ENCODE measurements at regions not wholly inside any gene's neighbourhood (a gene's known extent, or its start where the extent isn't known, plus 50 kb on each side); places are given as distances from the start of the nearest gene placed in this dataset.
A peak's percentile ranks its signal among the peaks of the same experiment; 100 is the strongest.
"Not testable (repeated sequence)": the region's sequence is repeated elsewhere in the genome, so short reads cannot be mapped to it uniquely, and the experiment has no call there.

DNA sequence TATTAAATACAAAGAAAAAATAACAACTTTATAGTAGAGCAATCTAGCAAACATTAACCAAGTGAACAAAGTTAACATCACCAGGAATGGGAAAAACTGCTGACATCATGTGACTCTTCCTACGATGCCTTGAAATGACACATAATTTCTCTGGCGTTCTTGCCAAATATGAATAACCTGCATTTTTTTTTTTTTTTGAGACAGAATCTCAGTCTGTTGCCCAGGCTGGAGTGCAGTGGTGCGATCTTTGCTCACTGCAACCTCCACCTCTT lies 126.5 kb upstream of the VKORC1L1 start:
- in situ Hi-C loops (cut with MboI; ENCODE audit: low sequenced_read_pairs in 4 of 4) (loop anchor here in 3 of 4 donors (25.0 kb wide), 1 partner anchor 241 kb away; the partner anchor contains the start of gene GUSB (in 3 of the 3)), intact Hi-C loops (cut with DNase I; ENCODE audit: low total_unique reads) (no loop called here)
- no peak for DNase-seq
- no peak for ATAC-seq
- H3K36me3 ChIP-seq, result no peaks in the 10 kb centered on the region
- no peak overlapping the region for H3K4me3 ChIP-seq
- no peaks in the 10 kb centered on the region for H3K27me3 ChIP-seq
- H3K4me1 ChIP-seq, result peaks cover 7 to 9% of the 10 kb centered on the region in 2 donors
- no peak overlapping the region for H3K27ac ChIP-seq
- TF ChIP-seq CTCF (IDR thresholded peaks at IDR 0.05 in 4 of 5, conservative IDR thresholded peaks at IDR 0.05 in 1 of 5) (no peak), POLR2A (IDR thresholded peaks at IDR 0.05) (no peak)
- no peaks in the 10 kb centered on the region for H3K9me3 ChIP-seq

- TF ChIP-seq CTCF (IDR thresholded peaks at IDR 0.05 in 4 of 5, conservative IDR thresholded peaks at IDR 0.05 in 1 of 5) (no peak), POLR2A (IDR thresholded peaks at IDR 0.05) (no peak)
- no peak overlapping the region for H3K27ac ChIP-seq
- in situ Hi-C loops (cut with MboI; ENCODE audit: low sequenced_read_pairs in 4 of 4), result loop anchor here in 3 of 4 donors (25.0 kb wide), 1 partner anchor 238 kb away; the partner anchor contains the start of gene GUSB (in 3 of the 3)
- H3K4me1 ChIP-seq, result peaks cover 12 to 13% of the 10 kb centered on the region in 2 donors
- no peaks in the 10 kb centered on the region for H3K27me3 ChIP-seq
- ATAC-seq (no peak), DNase-seq (no peak)
- H3K36me3 ChIP-seq, result peaks cover 0 to 10% of the 10 kb centered on the region in 2 donors
- intact Hi-C loops (cut with DNase I; ENCODE audit: low total_unique reads), result no loop called here
- H3K9me3 ChIP-seq, result no peaks in the 10 kb centered on the region
- no peak overlapping the region for H3K4me3 ChIP-seq
These were observed 123.8 kb upstream of the VKORC1L1 start for GRCh38 chr7:65749039-65749438.

DNA sequence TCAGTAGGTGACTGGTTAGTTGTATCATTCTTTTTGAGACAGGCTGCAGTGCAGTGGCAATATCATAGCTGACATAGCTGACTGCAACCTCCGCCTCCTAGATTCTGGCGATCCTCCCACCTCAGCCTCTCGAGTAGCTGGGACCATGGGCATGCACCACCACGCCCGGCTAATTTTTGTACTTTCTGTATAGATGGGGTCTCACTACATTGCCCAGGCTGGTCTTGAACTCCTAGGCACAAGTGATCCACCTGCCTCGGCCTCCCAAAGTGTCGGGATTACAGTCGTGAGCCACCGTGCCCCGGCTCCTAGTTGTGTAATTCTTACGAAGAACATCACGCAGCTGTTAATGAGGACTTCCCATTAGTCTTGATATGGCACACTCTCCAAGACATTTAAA lies 123.4 kb upstream of the VKORC1L1 start:
- intact Hi-C loops (cut with DNase I; ENCODE audit: low total_unique reads) (no loop called here), in situ Hi-C loops (cut with MboI; ENCODE audit: low sequenced_read_pairs in 4 of 4) (loop anchor here in 3 of 4 donors (25.0 kb wide), 1 partner anchor 238 kb away; the partner anchor contains the start of gene GUSB (in 3 of the 3))
- DNase-seq, result no peak
- H3K27ac ChIP-seq, result no peak overlapping the region
- H3K9me3 ChIP-seq, result no peaks in the 10 kb centered on the region
- peaks cover 0 to 11% of the 10 kb centered on the region in 2 donors for H3K36me3 ChIP-seq
- H3K4me3 ChIP-seq, result no peak overlapping the region
- no peak for TF ChIP-seq CTCF (IDR thresholded peaks at IDR 0.05 in 4 of 5, conservative IDR thresholded peaks at IDR 0.05 in 1 of 5)
- TF ChIP-seq POLR2A (IDR thresholded peaks at IDR 0.05), result no peak
- ATAC-seq, result no peak
- no peaks in the 10 kb centered on the region for H3K27me3 ChIP-seq
- peaks cover 12 to 13% of the 10 kb centered on the region in 2 donors for H3K4me1 ChIP-seq

GRCh38 chr7:65750511-65751344 lies 122.1 kb upstream of the VKORC1L1 start:
- Histone ChIP-seq H3K36me3 (peaks cover 0 to 16% of the 10 kb centered on the region in 2 donors), H3K27me3 (no peaks in the 10 kb centered on the region), H3K27ac (peak overlapping the region; percentile 80 to 86 (median 82)), H3K4me3 (peak overlapping the region; percentile 94 to 98 (median 96)), H3K4me1 (peaks cover 12 to 13% of the 10 kb centered on the region in 2 donors), H3K9me3 (no peaks in the 10 kb centered on the region)
- ATAC-seq (peak; percentile 93 to 95), DNase-seq (peak; percentile 78 to 81)
- intact Hi-C loops (cut with DNase I; ENCODE audit: low total_unique reads), result loop anchor here (1.0 to 5.0 kb wide), 5 partner anchors 20 to 1172 kb away; partner anchors contain the start of genes GUSB, TMEM248 and VKORC1L1
- in situ Hi-C loops (cut with MboI; ENCODE audit: low sequenced_read_pairs in 4 of 4), result loop anchor here in 1 of 4 donors (25.0 kb wide), 2 partner anchors 688 to 737 kb away; no protein-coding TSS in a partner anchor
- peak in 3 of 5 experiments; percentile 27 to 42 (median 39) for TF ChIP-seq CTCF (IDR thresholded peaks at IDR 0.05 in 4 of 5, conservative IDR thresholded peaks at IDR 0.05 in 1 of 5)
- peak; percentile 31 to 52 for TF ChIP-seq POLR2A (IDR thresholded peaks at IDR 0.05)

- H3K4me3 ChIP-seq, H3K27ac ChIP-seq, H3K9me3 ChIP-seq, DNase-seq, H3K27me3 ChIP-seq, ATAC-seq: not testable (repeated sequence)
- in situ Hi-C loops (cut with MboI; ENCODE audit: low sequenced_read_pairs in 4 of 4) (loop anchor here in 1 of 4 donors (25.0 kb wide), 2 partner anchors 692 to 733 kb away; no protein-coding TSS in a partner anchor), intact Hi-C loops (cut with DNase I; ENCODE audit: low total_unique reads) (loop anchor here (5.0 kb wide), 3 partner anchors 228 to 1168 kb away; partner anchors contain the start of genes GUSB and TMEM248)
- Histone ChIP-seq H3K4me1 (peaks cover 12 to 13% of the 10 kb centered on the region in 2 donors), H3K36me3 (peaks cover 0 to 16% of the 10 kb centered on the region in 2 donors)
These were observed 118.8 kb upstream of the VKORC1L1 start for GRCh38 chr7:65754070-65754469.

GRCh38 chr7:65758991-65759390 lies 113.9 kb upstream of the VKORC1L1 start:
- H3K4me3 ChIP-seq; H3K4me1 ChIP-seq; H3K9me3 ChIP-seq; H3K27me3 ChIP-seq; ATAC-seq; intact Hi-C loops (cut with DNase I; ENCODE audit: low total_unique reads); H3K27ac ChIP-seq; DNase-seq: not testable (repeated sequence)
- H3K36me3 ChIP-seq, result peaks cover 0 to 27% of the 10 kb centered on the region in 2 donors
- in situ Hi-C loops (cut with MboI; ENCODE audit: low sequenced_read_pairs in 4 of 4), result loop anchor here in 1 of 4 donors (25.0 kb wide), 2 partner anchors 697 to 728 kb away; no protein-coding TSS in a partner anchor

- H3K27me3 ChIP-seq; DNase-seq; H3K27ac ChIP-seq; H3K4me3 ChIP-seq; ATAC-seq; H3K9me3 ChIP-seq; intact Hi-C loops (cut with DNase I; ENCODE audit: low total_unique reads); H3K4me1 ChIP-seq: not testable (repeated sequence)
- in situ Hi-C loops (cut with MboI; ENCODE audit: low sequenced_read_pairs in 4 of 4), result loop anchor here in 1 of 4 donors (25.0 kb wide), 2 partner anchors 700 to 725 kb away; no protein-coding TSS in a partner anchor
- peaks cover 0 to 21% of the 10 kb centered on the region in 2 donors for H3K36me3 ChIP-seq
These were observed 110.2 kb upstream of the VKORC1L1 start for GRCh38 chr7:65762712-65763111.
